NT2/D1 (cell line): ENCODE measurements at regions not wholly inside any gene's neighbourhood (a gene's known extent, or its start where the extent isn't known, plus 50 kb on each side); places are given as distances from the start of the nearest gene placed in this dataset.

ENCODE experiments used
- YY1 ChIP-seq: IDR thresholded peaks from 2 replicates; pipeline ENCODE4 v1.6.1; 2011; ENCODE audit not compliant: insufficient read length, insufficient read depth
- ZNF274 ChIP-seq: IDR thresholded peaks from 2 replicates; pipeline ENCODE4 v1.6.1; 2011; ENCODE audit warnings: mild to moderate bottlenecking, low read depth, low read length

- TF ChIP-seq ZNF274 = no peak
- no peak for TF ChIP-seq YY1
These were observed 334.4 kb upstream of the PCDH18 start for GRCh38 chr4:137866671-137867070.
